IMR-90 (cell line): ENCODE measurements at regions not wholly inside any gene's neighbourhood (a gene's known extent, or its start where the extent isn't known, plus 50 kb on each side); places are given as distances from the start of the nearest gene placed in this dataset.

ENCODE experiments used
- ATAC-seq: fragments of 200-7000 bp; cut with Tn5 transposase; 2 replicates; pipeline ENCODE4 v1.9.1; 2020; ENCODE audit warnings: low read depth, mild to moderate bottlenecking, moderate library complexity
- BruUV-seq: library from RNA; stranded (reverse); fragments of 400-500 nt; replicated peaks from 2 replicates; lab custom pipeline; 2021; lab: Mats Ljungman, UMichigan
- CTCF ChIA-PET: fragments of 300-600 bp; formaldehyde crosslinking; extraction: SDS; loops from one replicate; lab custom pipeline; 2021; ENCODE audit warnings: antibody characterized with exemption; lab: Yijun Ruan, JAX
- POLR2A ChIA-PET: fragments of 300-600 bp; sonication (Branson Sonifier 250); formaldehyde crosslinking; loops from one replicate; lab custom pipeline; 2022; ENCODE audit warnings: antibody characterized with exemption; ENCODE audit not compliant: unreplicated experiment; lab: Charles Lee
- DNase-seq: peaks from one replicate; pipeline ENCODE4 v3.0.0; 2013
- H2AFZ ChIP-seq: replicated peaks from 2 replicates; pipeline ENCODE3; 2013; ENCODE audit warnings: low read length, mild to moderate bottlenecking; ENCODE audit not compliant: poor library complexity
- H2AK5ac ChIP-seq: 2 replicates; pipeline ENCODE4 v1.6.1; 2013; ENCODE audit warnings: low read depth, low read length, inconsistent platforms
- H2AK9ac ChIP-seq: replicated peaks from 2 replicates; pipeline ENCODE3; 2013; ENCODE audit warnings: mild to moderate bottlenecking, low read depth, low read length, moderate library complexity; ENCODE audit not compliant: poor library complexity
- H2BK120ac ChIP-seq: 2 replicates; pipeline ENCODE4 v1.6.1; 2013; ENCODE audit warnings: low read depth, low read length, inconsistent platforms
- H2BK15ac ChIP-seq: 3 replicates; pipeline ENCODE4 v1.6.1; 2013; ENCODE audit warnings: low read depth, low read length, inconsistent platforms
- H2BK20ac ChIP-seq: 2 replicates; pipeline ENCODE4 v1.6.1; 2013; ENCODE audit warnings: low read depth, mild to moderate bottlenecking, inconsistent platforms, low read length, moderate library complexity
- H2BK5ac ChIP-seq: 2 replicates; pipeline ENCODE4 v1.6.1; 2013; ENCODE audit warnings: mild to moderate bottlenecking, low read depth, low read length, inconsistent platforms; ENCODE audit not compliant: poor library complexity, severe bottlenecking
- H3K14ac ChIP-seq: replicated peaks from 2 replicates; pipeline ENCODE4 v1.6.1; 2013; ENCODE audit warnings: low read depth, low read length, inconsistent platforms
- H3K18ac ChIP-seq: 2 replicates; pipeline ENCODE4 v1.6.1; 2013; ENCODE audit warnings: low read depth, low read length, control low read depth
- H3K23ac ChIP-seq: 2 replicates; pipeline ENCODE4 v1.6.1; 2013; ENCODE audit warnings: low read depth, low read length, inconsistent platforms
- H3K27ac ChIP-seq: 2 replicates; pipeline ENCODE4 v1.5.1; 2013; ENCODE audit warnings: mild to moderate bottlenecking, control low read depth, low read length; ENCODE audit not compliant: insufficient read depth
- H3K27me3 ChIP-seq: 2 replicates; pipeline ENCODE4 v1.6.1; 2013; ENCODE audit warnings: low read length; ENCODE audit not compliant: control insufficient read depth, insufficient read depth
- H3K36me3 ChIP-seq: 2 replicates; pipeline ENCODE4 v1.6.1; 2013; ENCODE audit warnings: low read length, mixed read lengths; ENCODE audit not compliant: control insufficient read depth, insufficient read depth
- H3K4ac ChIP-seq: 2 replicates; pipeline ENCODE4 v1.6.1; 2013; ENCODE audit warnings: low read depth, low read length, inconsistent platforms
- H3K4me1 ChIP-seq: 2 replicates; pipeline ENCODE4 v1.6.1; 2013; ENCODE audit warnings: low read length, mixed read lengths; ENCODE audit not compliant: control insufficient read depth, insufficient read depth
- H3K4me2 ChIP-seq: 2 replicates; pipeline ENCODE4 v1.6.1; 2013; ENCODE audit warnings: low read depth, mild to moderate bottlenecking, control low read depth, low read length, moderate library complexity
- H3K4me3 ChIP-seq: 2 replicates; pipeline ENCODE4 v1.5.1; 2013; ENCODE audit warnings: low read depth, mild to moderate bottlenecking, control low read depth, low read length, moderate library complexity; ENCODE audit not compliant: insufficient read depth
- H3K56ac ChIP-seq: 2 replicates; pipeline ENCODE4 v1.6.1; 2013; ENCODE audit warnings: low read length, inconsistent platforms; ENCODE audit not compliant: insufficient read depth; ENCODE audit errors: extremely low read depth
- H3K79me1 ChIP-seq, 2 experiments: 2 replicates each; pipeline ENCODE4 v1.6.1; 2013; ENCODE audit warnings: low read length in 2 of 2, inconsistent platforms in 1 of 2, low read depth in 1 of 2
- H3K9ac ChIP-seq: 2 replicates; pipeline ENCODE4 v1.6.1; 2013; ENCODE audit warnings: low read depth, low read length, control low read depth
- H3K9me1 ChIP-seq: 2 replicates; pipeline ENCODE4 v1.6.1; 2013; ENCODE audit warnings: low read length, inconsistent platforms; ENCODE audit not compliant: insufficient read depth
- H3K9me3 ChIP-seq: 2 replicates; pipeline ENCODE4 v1.6.1; 2013; ENCODE audit warnings: low read length; ENCODE audit not compliant: control insufficient read depth, insufficient read depth
- H4K20me1 ChIP-seq: 2 replicates; pipeline ENCODE4 v1.6.1; 2013; ENCODE audit warnings: low read length, inconsistent platforms; ENCODE audit not compliant: insufficient read depth
- H4K5ac ChIP-seq: 2 replicates; pipeline ENCODE4 v1.6.1; 2013; ENCODE audit warnings: mild to moderate bottlenecking, low read depth, low read length, control low read depth
- H4K8ac ChIP-seq, 2 experiments: 2 replicates each; pipeline ENCODE4 v1.6.1; 2013; ENCODE audit warnings: low read depth in 2 of 2, low read length in 2 of 2, control low read depth in 1 of 2, inconsistent platforms in 1 of 2
- H4K91ac ChIP-seq: 2 replicates; pipeline ENCODE4 v1.6.1; 2013; ENCODE audit warnings: low read depth, low read length, inconsistent platforms; ENCODE audit not compliant: insufficient read depth
- BHLHE40 ChIP-seq: fragments of 150-350 bp; IDR thresholded peaks from 2 replicates; pipeline ENCODE4 v1.6.1; 2016; ENCODE audit warnings: mild to moderate bottlenecking, low read depth, low read length
- CEBPB ChIP-seq: IDR thresholded peaks from 2 replicates; pipeline ENCODE4 v1.6.1; 2012; ENCODE audit warnings: low read depth, low read length, improper control_type of control experiment
- CHD1 ChIP-seq: IDR thresholded peaks from 2 replicates; pipeline ENCODE4 v1.6.1; 2012; ENCODE audit warnings: low read depth, low read length, improper control_type of control experiment
- CTCF ChIP-seq: conservative IDR thresholded peaks from 2 replicates; pipeline ENCODE4 v1.5.1; 2012; ENCODE audit warnings: mild to moderate bottlenecking, low read depth, low read length, improper control_type of control experiment
- FOS ChIP-seq: fragments of 150-350 bp; IDR thresholded peaks from 2 replicates; pipeline ENCODE4 v1.6.1; 2016; ENCODE audit warnings: low read depth, low read length
- MAFK ChIP-seq: IDR thresholded peaks from 2 replicates; pipeline ENCODE4 v1.6.1; 2012; ENCODE audit warnings: low read depth, low read length, improper control_type of control experiment
- MAZ ChIP-seq: IDR thresholded peaks from 2 replicates; pipeline ENCODE4 v1.6.1; 2012; ENCODE audit warnings: low read depth, mild to moderate bottlenecking, low read length, improper control_type of control experiment, moderate library complexity, borderline replicate concordance
- MXI1 ChIP-seq: IDR thresholded peaks from 2 replicates; pipeline ENCODE4 v1.6.1; 2012; ENCODE audit warnings: low read depth, mild to moderate bottlenecking, low read length, moderate library complexity, borderline replicate concordance
- POLR2A ChIP-seq: IDR thresholded peaks from 2 replicates; pipeline ENCODE4 v1.6.1; 2012; ENCODE audit warnings: mild to moderate bottlenecking, low read depth, low read length
- RAD21 ChIP-seq: IDR thresholded peaks from 2 replicates; pipeline ENCODE4 v1.6.1; 2012; ENCODE audit warnings: low read length, improper control_type of control experiment
- RCOR1 ChIP-seq: IDR thresholded peaks from 2 replicates; pipeline ENCODE4 v1.6.1; 2012; ENCODE audit warnings: mild to moderate bottlenecking, low read length, improper control_type of control experiment; ENCODE audit not compliant: insufficient replicate concordance
- RFX5 ChIP-seq: IDR thresholded peaks from 2 replicates; pipeline ENCODE4 v1.8.0; 2012; ENCODE audit warnings: low read depth, mild to moderate bottlenecking, low read length, moderate library complexity
- SMC3 ChIP-seq: fragments of 150-350 bp; IDR thresholded peaks from 2 replicates; pipeline ENCODE4 v1.6.1; 2016; ENCODE audit warnings: low read depth, mild to moderate bottlenecking, antibody characterized with exemption, low read length, moderate library complexity
- WGBS, 2 experiments: methylation state at CpG; one replicate each; pipeline versions ENCODE4 v1.1.5 to v1.1.7; 2013; ENCODE audit warnings: missing lambda C conversion rate in 2 of 2; ENCODE audit not compliant: insufficient read length in 1 of 2; ENCODE audit errors: extremely low coverage in 2 of 2; 5-methylcytosine and 5-hydroxymethylcytosine counted together
- dilution Hi-C: fragments of 300-500 bp; cut with HindIII; formaldehyde crosslinking; loops from one replicate; pipeline ENCODE4 v1.14.3; 2018; ENCODE audit warnings: low sequenced_read_pairs; ENCODE audit not compliant: unreplicated experiment
- in situ Hi-C: fragments of 300-500 bp; cut with MboI; formaldehyde crosslinking; loops from 3 replicates; pipeline ENCODE4 v1.14.3; 2019; ENCODE audit warnings: low sequenced_read_pairs, inconsistent platforms, mixed read lengths
- intact Hi-C: fragments of 100-400 bp; cut with micrococcal nuclease; formaldehyde crosslinking; loops from 2 replicates; pipeline ENCODE4 v1.10.0; 2022
- TF ChIP-seq, protein P1 (sequence below): fragments of 150-350 bp; IDR thresholded peaks from 2 replicates; pipeline ENCODE4 v1.6.1; 2016; ENCODE audit warnings: low read depth, mild to moderate bottlenecking, low read length, moderate library complexity, borderline replicate concordance
- TF ChIP-seq, protein P2 (sequence below): fragments of 150-350 bp; IDR thresholded peaks from 2 replicates; pipeline ENCODE4 v1.6.1; 2017; ENCODE audit warnings: mild to moderate bottlenecking, antibody characterized with exemption, low read length, low read depth

DNA sequence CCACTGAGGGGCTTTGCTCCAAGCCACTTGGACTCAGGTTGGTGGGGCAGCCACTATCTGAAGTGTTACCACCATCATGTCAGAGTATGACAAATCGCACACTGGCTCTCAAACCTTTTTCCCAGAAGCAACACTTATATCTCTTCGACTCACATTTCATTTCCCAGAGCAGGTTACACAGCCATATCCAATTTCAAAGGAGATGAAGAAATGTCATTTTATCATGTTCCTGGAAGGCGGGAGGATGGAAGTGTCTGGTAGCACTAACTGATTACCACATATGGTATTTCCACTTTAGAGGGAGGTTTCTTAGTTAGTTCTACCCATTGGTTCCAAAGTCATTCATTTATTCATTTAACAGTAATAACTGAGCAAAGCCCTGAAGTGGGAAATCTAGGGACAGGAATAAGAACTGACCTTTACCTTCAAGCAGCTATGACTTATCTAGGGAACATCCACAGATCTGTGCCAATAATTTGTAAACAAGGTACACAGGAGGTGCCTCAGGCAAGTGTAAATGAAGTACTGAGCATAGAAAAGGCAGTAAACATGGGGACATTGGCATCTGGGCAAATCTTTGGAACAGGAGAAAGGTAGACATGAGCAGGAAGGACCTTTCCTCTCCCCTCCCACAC is 54.9 kb upstream of the LRRC55 start:
- H3K36me3 ChIP-seq = no peaks in the 10 kb centered on the region
- no peak overlapping the region for H4K5ac ChIP-seq
- WGBS, 2 experiments = no CpG with 5 or more reads among the region's 3 CpGs
- H2BK5ac ChIP-seq = no peak overlapping the region
- DNase-seq (no peak), ATAC-seq (no peak)
- ChIA-PET CTCF (interaction anchor here (2.1 kb wide), 1 partner anchor 123 kb away, joined by 6 read pairs; no protein-coding TSS in a partner anchor), POLR2A (no interaction called here)
- H2BK15ac ChIP-seq = no peak overlapping the region
- H3K18ac ChIP-seq = no peak overlapping the region
- H2AFZ ChIP-seq = no peak overlapping the region
- H3K27ac ChIP-seq = no peak overlapping the region
- H3K56ac ChIP-seq = no peak overlapping the region
- H2AK9ac ChIP-seq = no peak overlapping the region
- H3K23ac ChIP-seq = no peak overlapping the region
- no peak overlapping the region for H4K8ac ChIP-seq
- H3K4me2 ChIP-seq = no peak overlapping the region
- no peak overlapping the region for H2AK5ac ChIP-seq
- no peaks in the 10 kb centered on the region for H3K79me1 ChIP-seq
- H2BK20ac ChIP-seq = no peak overlapping the region
- no peaks in the 10 kb centered on the region for H3K4me1 ChIP-seq
- intact Hi-C loops = no loop called here
- no peak overlapping the region for H2BK120ac ChIP-seq
- BruUV-seq = no TSS peak
- in situ Hi-C loops = no loop called here
- no peak overlapping the region for H3K4ac ChIP-seq
- H3K9ac ChIP-seq = no peak overlapping the region
- no peaks in the 10 kb centered on the region for H3K9me3 ChIP-seq
- H4K91ac ChIP-seq = no peak overlapping the region
- dilution Hi-C loops = no loop called here
- no peaks in the 10 kb centered on the region for H4K20me1 ChIP-seq
- TF ChIP-seq POLR2A (no peak), CHD1 (no peak), CEBPB (no peak), MAFK (no peak), FOS (no peak), MXI1 (no peak), BHLHE40 (no peak), RFX5 (no peak), RCOR1 (no peak), CTCF (no peak), RAD21 (no peak), SMC3 (no peak), MAZ (no peak)
- TF ChIP-seq, protein P1, sequence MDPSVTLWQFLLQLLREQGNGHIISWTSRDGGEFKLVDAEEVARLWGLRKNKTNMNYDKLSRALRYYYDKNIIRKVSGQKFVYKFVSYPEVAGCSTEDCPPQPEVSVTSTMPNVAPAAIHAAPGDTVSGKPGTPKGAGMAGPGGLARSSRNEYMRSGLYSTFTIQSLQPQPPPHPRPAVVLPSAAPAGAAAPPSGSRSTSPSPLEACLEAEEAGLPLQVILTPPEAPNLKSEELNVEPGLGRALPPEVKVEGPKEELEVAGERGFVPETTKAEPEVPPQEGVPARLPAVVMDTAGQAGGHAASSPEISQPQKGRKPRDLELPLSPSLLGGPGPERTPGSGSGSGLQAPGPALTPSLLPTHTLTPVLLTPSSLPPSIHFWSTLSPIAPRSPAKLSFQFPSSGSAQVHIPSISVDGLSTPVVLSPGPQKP = no peak
- TF ChIP-seq, protein P2, sequence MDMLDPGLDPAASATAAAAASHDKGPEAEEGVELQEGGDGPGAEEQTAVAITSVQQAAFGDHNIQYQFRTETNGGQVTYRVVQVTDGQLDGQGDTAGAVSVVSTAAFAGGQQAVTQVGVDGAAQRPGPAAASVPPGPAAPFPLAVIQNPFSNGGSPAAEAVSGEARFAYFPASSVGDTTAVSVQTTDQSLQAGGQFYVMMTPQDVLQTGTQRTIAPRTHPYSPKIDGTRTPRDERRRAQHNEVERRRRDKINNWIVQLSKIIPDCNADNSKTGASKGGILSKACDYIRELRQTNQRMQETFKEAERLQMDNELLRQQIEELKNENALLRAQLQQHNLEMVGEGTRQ = no peak
- no peak overlapping the region for H3K14ac ChIP-seq
- no peak overlapping the region for H3K4me3 ChIP-seq
- peaks cover 19% of the 10 kb centered on the region for H3K27me3 ChIP-seq
- no peaks in the 10 kb centered on the region for H3K9me1 ChIP-seq
